ENCODE measurements at regions not wholly inside any gene's neighbourhood (a gene's known extent, or its start where the extent isn't known, plus 50 kb on each side); places are given as distances from the start of the nearest gene placed in this dataset.
"Not testable (repeated sequence)": the region's sequence is repeated elsewhere in the genome, so short reads cannot be mapped to it uniquely, and the experiment has no call there.

GRCh38 chr11:42772886-42773285 is 538.9 kb upstream of the API5 start:
- 41 to 45% (median 44%) methylated on average over 5 of the region's 5 CpGs for WGBS, 3 donors
- FAIRE-seq: no peak

DNA sequence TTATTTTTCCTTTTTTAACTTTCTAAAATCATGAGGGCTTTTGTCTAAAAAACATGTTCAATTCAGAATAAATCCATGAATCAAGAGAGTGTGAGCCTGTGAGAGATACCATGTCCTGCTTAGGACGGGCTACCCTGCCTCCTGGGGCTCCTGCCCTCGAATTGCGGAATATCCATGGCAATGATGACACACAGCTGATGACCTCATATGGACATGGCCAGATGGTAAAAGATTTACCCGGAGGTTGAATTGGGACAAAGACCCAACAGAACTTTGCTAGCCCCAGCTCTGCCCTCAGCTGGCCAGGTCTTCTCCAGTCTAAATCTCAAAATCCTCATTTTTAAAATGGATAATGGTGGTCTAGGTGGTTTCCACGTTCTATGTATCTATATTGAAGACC is 538.1 kb upstream of the API5 start:
- Histone ChIP-seq H3K27ac (ENCODE audit: low read depth in 1 of 3, low read length in 2 of 3) (no peak overlapping the region), H3K4me1 (ENCODE audit: control insufficient read depth in 3 of 3, insufficient read depth in 2 of 3, low read depth in 1 of 3, low read length in 2 of 3) (no peaks in the 10 kb centered on the region), H3K27me3 (ENCODE audit: control insufficient read depth in 3 of 3, insufficient read depth in 3 of 3, low read length in 3 of 3) (no peaks in the 10 kb centered on the region), H3K36me3 (ENCODE audit: control insufficient read depth in 3 of 3, insufficient read depth in 2 of 3, low read depth in 1 of 3, low read length in 3 of 3) (no peaks in the 10 kb centered on the region), H3K9me3 (ENCODE audit: control insufficient read depth in 2 of 2, insufficient read depth in 1 of 2, low read depth in 1 of 2, low read length in 1 of 2) (no peaks in the 10 kb centered on the region), H3K4me3 (ENCODE audit: low read depth in 1 of 3, low read length in 3 of 3) (no peak overlapping the region)
- 67 to 73% (median 69%) methylated on average over 5 of the region's 5 CpGs for WGBS, 3 donors
- DNase-seq: no peak
- no peak for FAIRE-seq

More at GRCh38 chr11:42772886-42773285, 538.9 kb upstream of the API5 start:
- Histone ChIP-seq H3K27ac (ENCODE audit: low read depth in 1 of 3, low read length in 2 of 3) (no peak overlapping the region), H3K36me3 (ENCODE audit: control insufficient read depth in 3 of 3, insufficient read depth in 2 of 3, low read depth in 1 of 3, low read length in 3 of 3) (no peaks in the 10 kb centered on the region), H3K27me3 (ENCODE audit: control insufficient read depth in 3 of 3, insufficient read depth in 3 of 3, low read length in 3 of 3) (no peaks in the 10 kb centered on the region), H3K4me1 (ENCODE audit: control insufficient read depth in 3 of 3, insufficient read depth in 2 of 3, low read depth in 1 of 3, low read length in 2 of 3) (no peaks in the 10 kb centered on the region), H3K4me3 (ENCODE audit: low read depth in 1 of 3, low read length in 3 of 3) (no peak overlapping the region), H3K9me3 (ENCODE audit: control insufficient read depth in 2 of 2, insufficient read depth in 1 of 2, low read depth in 1 of 2, low read length in 1 of 2) (no peaks in the 10 kb centered on the region)
- no peak for DNase-seq

DNA sequence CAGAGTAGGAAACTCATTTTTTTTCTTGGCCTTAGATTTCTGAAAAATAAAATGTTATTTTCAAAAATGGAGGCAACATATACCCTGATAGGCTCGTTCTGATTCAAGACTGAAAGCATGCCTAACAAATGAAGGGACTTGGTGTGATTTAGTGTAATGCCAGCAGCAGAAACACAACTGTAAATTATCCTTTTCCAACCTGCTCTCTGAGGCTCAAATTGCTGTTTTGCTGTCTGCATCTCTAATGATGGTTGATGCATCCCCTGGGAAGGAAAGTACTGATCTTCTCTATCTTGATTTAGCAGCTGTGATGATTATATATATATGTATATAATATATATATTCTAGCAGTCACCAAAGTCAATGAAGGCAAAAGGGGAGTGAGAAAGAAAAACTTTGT is 537.2 kb upstream of the API5 start:
- Histone ChIP-seq H3K9me3 (ENCODE audit: control insufficient read depth in 2 of 2, insufficient read depth in 1 of 2, low read depth in 1 of 2, low read length in 1 of 2) (no peaks in the 10 kb centered on the region), H3K36me3 (ENCODE audit: control insufficient read depth in 3 of 3, insufficient read depth in 2 of 3, low read depth in 1 of 3, low read length in 3 of 3) (no peaks in the 10 kb centered on the region), H3K4me3 (ENCODE audit: low read depth in 1 of 3, low read length in 3 of 3) (no peak overlapping the region), H3K27ac (ENCODE audit: low read depth in 1 of 3, low read length in 2 of 3) (no peak overlapping the region), H3K4me1 (ENCODE audit: control insufficient read depth in 3 of 3, insufficient read depth in 2 of 3, low read depth in 1 of 3, low read length in 2 of 3) (no peaks in the 10 kb centered on the region), H3K27me3 (ENCODE audit: control insufficient read depth in 3 of 3, insufficient read depth in 3 of 3, low read length in 3 of 3) (no peaks in the 10 kb centered on the region)
- no peak for FAIRE-seq
- DNase-seq: no peak
- 25 to 51% (median 31%) methylated on average over 1 of the region's 1 CpG for WGBS, 3 donors

- DNase-seq (peak; percentile 4 to 30), FAIRE-seq (no peak)
- no peaks in the 10 kb centered on the region for H3K9me3 ChIP-seq (ENCODE audit: control insufficient read depth in 2 of 2, insufficient read depth in 1 of 2, low read depth in 1 of 2, low read length in 1 of 2)
- WGBS, 3 donors: 29 to 74% (median 48%) methylated on average over 4 of the region's 4 CpGs
- no peak overlapping the region for H3K4me3 ChIP-seq (ENCODE audit: low read depth in 1 of 3, low read length in 3 of 3)
- no peaks in the 10 kb centered on the region for H3K4me1 ChIP-seq (ENCODE audit: control insufficient read depth in 3 of 3, insufficient read depth in 2 of 3, low read depth in 1 of 3, low read length in 2 of 3)
- H3K27ac ChIP-seq (ENCODE audit: low read depth in 1 of 3, low read length in 2 of 3): no peak overlapping the region
- no peaks in the 10 kb centered on the region for H3K27me3 ChIP-seq (ENCODE audit: control insufficient read depth in 3 of 3, insufficient read depth in 3 of 3, low read length in 3 of 3)
- H3K36me3 ChIP-seq (ENCODE audit: control insufficient read depth in 3 of 3, insufficient read depth in 2 of 3, low read depth in 1 of 3, low read length in 3 of 3): no peaks in the 10 kb centered on the region
These were observed 534.0 kb upstream of the API5 start for GRCh38 chr11:42777776-42778175.

DNA sequence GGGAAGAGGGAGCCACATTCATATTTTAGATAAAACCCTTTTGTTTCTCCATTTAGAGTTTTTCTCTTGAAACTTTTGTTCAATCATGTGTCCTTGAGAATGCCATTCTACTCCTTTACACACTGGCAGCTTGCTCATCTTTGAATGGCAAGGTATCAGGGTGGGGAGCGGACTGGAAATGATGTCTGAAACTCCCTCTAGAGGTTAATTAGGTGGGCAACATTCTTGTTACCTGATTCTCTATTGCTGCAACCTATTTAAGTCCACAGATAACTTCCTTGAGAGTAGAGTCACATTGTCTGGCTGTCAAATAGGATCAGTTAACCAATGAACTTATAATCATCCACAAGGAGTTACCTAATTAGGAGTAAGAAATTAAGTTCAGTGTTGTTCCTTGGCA is 533.6 kb upstream of the API5 start:
- Histone ChIP-seq H3K4me3 (ENCODE audit: low read depth in 1 of 3, low read length in 3 of 3) (no peak overlapping the region), H3K27me3 (ENCODE audit: control insufficient read depth in 3 of 3, insufficient read depth in 3 of 3, low read length in 3 of 3) (no peaks in the 10 kb centered on the region), H3K36me3 (ENCODE audit: control insufficient read depth in 3 of 3, insufficient read depth in 2 of 3, low read depth in 1 of 3, low read length in 3 of 3) (no peaks in the 10 kb centered on the region), H3K4me1 (ENCODE audit: control insufficient read depth in 3 of 3, insufficient read depth in 2 of 3, low read depth in 1 of 3, low read length in 2 of 3) (no peaks in the 10 kb centered on the region), H3K9me3 (ENCODE audit: control insufficient read depth in 2 of 2, insufficient read depth in 1 of 2, low read depth in 1 of 2, low read length in 1 of 2) (no peaks in the 10 kb centered on the region), H3K27ac (ENCODE audit: low read depth in 1 of 3, low read length in 2 of 3) (no peak overlapping the region)
- 63 to 92% (median 79%) methylated on average over 1 of the region's 1 CpG for WGBS, 3 donors
- no peak for FAIRE-seq
- no peak for DNase-seq

DNA sequence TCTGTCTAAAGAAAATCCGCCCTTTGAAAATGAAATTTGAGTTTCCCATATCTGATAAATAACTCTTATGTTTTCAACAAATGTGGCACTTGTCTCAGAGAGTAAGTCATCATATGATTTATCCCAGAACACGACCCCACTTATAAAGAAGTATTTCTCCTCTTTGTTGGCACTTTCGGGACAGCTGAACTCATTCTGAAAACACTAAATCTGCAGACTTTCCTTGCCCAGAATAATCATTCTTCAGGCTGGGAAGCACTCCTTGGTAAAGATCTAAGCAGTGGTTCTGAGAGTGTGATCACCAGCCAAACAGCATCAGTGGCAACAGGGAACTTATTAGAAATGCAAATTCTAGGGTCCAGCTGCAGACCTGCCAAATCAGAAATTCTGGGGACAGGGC is 532.2 kb upstream of the API5 start:
- Histone ChIP-seq H3K9me3 (ENCODE audit: control insufficient read depth in 2 of 2, insufficient read depth in 1 of 2, low read depth in 1 of 2, low read length in 1 of 2) (no peaks in the 10 kb centered on the region), H3K4me1 (ENCODE audit: control insufficient read depth in 3 of 3, insufficient read depth in 2 of 3, low read depth in 1 of 3, low read length in 2 of 3) (no peaks in the 10 kb centered on the region), H3K27ac (ENCODE audit: low read depth in 1 of 3, low read length in 2 of 3) (no peak overlapping the region), H3K36me3 (ENCODE audit: control insufficient read depth in 3 of 3, insufficient read depth in 2 of 3, low read depth in 1 of 3, low read length in 3 of 3) (no peaks in the 10 kb centered on the region), H3K4me3 (ENCODE audit: low read depth in 1 of 3, low read length in 3 of 3) (no peak overlapping the region), H3K27me3 (ENCODE audit: control insufficient read depth in 3 of 3, insufficient read depth in 3 of 3, low read length in 3 of 3) (no peaks in the 10 kb centered on the region)
- 59 to 61% (median 60%) methylated on average over 3 of the region's 3 CpGs for WGBS, 3 donors
- FAIRE-seq: no peak
- DNase-seq: no peak

- no peaks in the 10 kb centered on the region for H3K27me3 ChIP-seq (ENCODE audit: control insufficient read depth in 3 of 3, insufficient read depth in 3 of 3, low read length in 3 of 3)
- FAIRE-seq (no peak), DNase-seq (no peak)
- no peaks in the 10 kb centered on the region for H3K9me3 ChIP-seq (ENCODE audit: control insufficient read depth in 2 of 2, insufficient read depth in 1 of 2, low read depth in 1 of 2, low read length in 1 of 2)
- H3K4me3 ChIP-seq (ENCODE audit: low read depth in 1 of 3, low read length in 3 of 3): no peak overlapping the region
- H3K4me1 ChIP-seq (ENCODE audit: control insufficient read depth in 3 of 3, insufficient read depth in 2 of 3, low read depth in 1 of 3, low read length in 2 of 3): no peaks in the 10 kb centered on the region
- WGBS, 3 donors: 61 to 75% (median 72%) methylated on average over 1 of the region's 1 CpG
- H3K36me3 ChIP-seq (ENCODE audit: control insufficient read depth in 3 of 3, insufficient read depth in 2 of 3, low read depth in 1 of 3, low read length in 3 of 3): no peaks in the 10 kb centered on the region
- no peak overlapping the region for H3K27ac ChIP-seq (ENCODE audit: low read depth in 1 of 3, low read length in 2 of 3)
These were observed 524.8 kb upstream of the API5 start for GRCh38 chr11:42786981-42787380.

DNA sequence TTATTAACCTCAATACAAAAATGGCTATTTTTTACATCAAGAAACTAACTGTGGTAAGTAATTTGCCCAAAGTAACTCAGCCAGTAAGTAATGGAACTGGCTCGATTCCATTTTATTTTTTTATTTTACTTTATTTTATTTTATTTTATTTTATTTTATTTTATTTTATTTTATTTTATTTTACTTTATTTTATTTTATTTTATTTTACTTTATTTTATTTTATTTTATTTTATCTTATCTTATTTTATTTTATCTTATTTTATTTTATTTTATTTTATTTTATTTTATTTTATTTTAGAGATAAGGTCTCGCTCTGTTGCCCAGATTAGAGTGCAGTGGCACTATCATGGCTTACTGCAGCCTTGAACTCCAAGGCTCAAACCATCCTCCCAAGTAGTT is 516.3 kb upstream of the API5 start:
- not testable (repeated sequence) for H3K27ac ChIP-seq (ENCODE audit: low read depth in 1 of 3, low read length in 2 of 3); FAIRE-seq; H3K9me3 ChIP-seq (ENCODE audit: control insufficient read depth in 2 of 2, insufficient read depth in 1 of 2, low read depth in 1 of 2, low read length in 1 of 2); H3K4me3 ChIP-seq (ENCODE audit: low read depth in 1 of 3, low read length in 3 of 3); H3K27me3 ChIP-seq (ENCODE audit: control insufficient read depth in 3 of 3, insufficient read depth in 3 of 3, low read length in 3 of 3); H3K36me3 ChIP-seq (ENCODE audit: control insufficient read depth in 3 of 3, insufficient read depth in 2 of 3, low read depth in 1 of 3, low read length in 3 of 3); DNase-seq; H3K4me1 ChIP-seq (ENCODE audit: control insufficient read depth in 3 of 3, insufficient read depth in 2 of 3, low read depth in 1 of 3, low read length in 2 of 3)
- WGBS, 3 donors: 92 to 95% (median 95%) methylated on average over 2 of the region's 2 CpGs

GRCh38 chr11:42800041-42800440 is 511.8 kb upstream of the API5 start:
- H3K4me1 ChIP-seq (ENCODE audit: control insufficient read depth in 3 of 3, insufficient read depth in 2 of 3, low read depth in 1 of 3, low read length in 2 of 3): no peaks in the 10 kb centered on the region
- DNase-seq: no peak
- no peak overlapping the region for H3K27ac ChIP-seq (ENCODE audit: low read depth in 1 of 3, low read length in 2 of 3)
- no peaks in the 10 kb centered on the region for H3K36me3 ChIP-seq (ENCODE audit: control insufficient read depth in 3 of 3, insufficient read depth in 2 of 3, low read depth in 1 of 3, low read length in 3 of 3)
- 81 to 90% (median 85%) methylated on average over 4 of the region's 4 CpGs for WGBS, 3 donors
- no peaks in the 10 kb centered on the region for H3K27me3 ChIP-seq (ENCODE audit: control insufficient read depth in 3 of 3, insufficient read depth in 3 of 3, low read length in 3 of 3)
- no peaks in the 10 kb centered on the region for H3K9me3 ChIP-seq (ENCODE audit: control insufficient read depth in 2 of 2, insufficient read depth in 1 of 2, low read depth in 1 of 2, low read length in 1 of 2)
- H3K4me3 ChIP-seq (ENCODE audit: low read depth in 1 of 3, low read length in 3 of 3): no peak overlapping the region
- no peak for FAIRE-seq
